Fibroblast of the aortic adventitia (primary cell): ENCODE measurements at regions not wholly inside any gene's neighbourhood (a gene's known extent, or its start where the extent isn't known, plus 50 kb on each side); places are given as distances from the start of the nearest gene placed in this dataset.

Source experiments
- DNase-seq: peaks from one replicate; pipeline ENCODE4 v3.0.0-alpha.2; 2010; ENCODE audit warnings: low read depth
- H3K4me3 ChIP-seq: 2 replicates; pipeline ENCODE4 v1.5.1; 2011; ENCODE audit warnings: low read depth, mild to moderate bottlenecking, control low read depth, low read length, moderate library complexity
- CTCF ChIP-seq: IDR thresholded peaks from 2 replicates; pipeline ENCODE4 v1.5.1; 2011; ENCODE audit warnings: mild to moderate bottlenecking, low read length, control low read depth, inconsistent platforms; ENCODE audit not compliant: insufficient read depth

- no peak overlapping the region for H3K4me3 ChIP-seq
- DNase-seq = no peak
- TF ChIP-seq CTCF = no peak
Observed at GRCh38 chr21:35414507-35415139, 365.5 kb upstream of the RUNX1 start.

- no peak for TF ChIP-seq CTCF
- DNase-seq = no peak
- no peak overlapping the region for H3K4me3 ChIP-seq
Observed at GRCh38 chr21:35414056-35414455, 365.0 kb upstream of the RUNX1 start.

- TF ChIP-seq CTCF = no peak
- no peak for DNase-seq
- no peak overlapping the region for H3K4me3 ChIP-seq
Observed at GRCh38 chr21:35412231-35412630, 363.1 kb upstream of the RUNX1 start.

GRCh38 chr21:35411434-35411833 lies 362.3 kb upstream of the RUNX1 start:
- DNase-seq = no peak
- H3K4me3 ChIP-seq = no peak overlapping the region
- TF ChIP-seq CTCF = no peak

GRCh38 chr21:35410656-35411055 lies 361.6 kb upstream of the RUNX1 start:
- no peak for TF ChIP-seq CTCF

GRCh38 chr21:35410123-35410522 lies 361.0 kb upstream of the RUNX1 start:
- DNase-seq = no peak
- H3K4me3 ChIP-seq = no peak overlapping the region
- TF ChIP-seq CTCF = no peak

More at GRCh38 chr21:35410656-35411055, 361.6 kb upstream of the RUNX1 start:
- no peak for DNase-seq
- H3K4me3 ChIP-seq = no peak overlapping the region

- H3K4me3 ChIP-seq = peak overlapping the region; percentile 6
- no peak for TF ChIP-seq CTCF
- peak; percentile 59 for DNase-seq
Observed at GRCh38 chr21:35408401-35408800, 359.3 kb upstream of the RUNX1 start.
